GM18511 (cell line): ENCODE measurements at regions not wholly inside any gene's neighbourhood (a gene's known extent, or its start where the extent isn't known, plus 50 kb on each side); places are given as distances from the start of the nearest gene placed in this dataset.

Experiments used
- ATAC-seq: cut with Tn5 transposase; IDR thresholded peaks from one replicate; pipeline ENCODE4 v1.9.1; 2021; ENCODE audit warnings: mild to moderate bottlenecking, moderate library complexity; ENCODE audit not compliant: unreplicated experiment

DNA sequence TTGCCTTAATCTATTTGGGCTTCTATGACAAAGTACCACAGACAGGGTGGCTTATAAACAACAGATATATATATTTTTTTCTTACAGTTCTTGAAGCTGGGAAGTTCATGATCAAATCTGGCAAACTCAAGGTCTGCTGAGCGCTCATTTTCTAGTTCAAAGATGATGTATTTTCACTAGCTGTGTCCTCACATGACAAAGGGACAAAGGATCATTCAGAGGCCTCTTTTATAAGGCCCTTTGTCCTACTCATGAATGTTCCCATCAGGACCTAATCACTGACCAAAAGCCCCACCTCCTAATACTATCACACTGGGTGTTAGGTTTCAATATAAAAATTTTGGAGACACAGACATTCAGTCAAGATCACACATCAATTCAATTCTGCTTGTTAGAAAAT is 2025.2 kb downstream of the PCDH7 start:
- ATAC-seq: no peak

DNA sequence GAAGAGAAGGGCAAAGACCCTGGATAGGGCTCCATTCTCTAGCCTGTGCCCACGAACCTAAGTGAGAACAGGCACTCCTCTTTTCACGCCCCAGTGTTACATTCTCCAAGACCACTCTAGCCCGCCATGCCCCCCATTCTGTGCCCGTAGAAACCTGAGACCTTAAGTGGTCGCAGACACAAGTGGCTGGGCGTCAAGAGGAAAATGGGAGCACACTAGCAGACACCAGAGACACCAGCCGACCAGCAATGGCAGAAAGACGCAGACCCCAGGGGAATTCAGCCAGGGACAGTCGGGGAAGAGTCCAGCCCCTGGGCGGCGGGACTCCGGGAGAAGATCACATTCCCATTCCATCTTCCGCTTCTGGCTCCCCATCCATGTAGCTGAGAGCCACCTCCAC is 2027.9 kb downstream of the PCDH7 start:
- ATAC-seq: no peak

DNA sequence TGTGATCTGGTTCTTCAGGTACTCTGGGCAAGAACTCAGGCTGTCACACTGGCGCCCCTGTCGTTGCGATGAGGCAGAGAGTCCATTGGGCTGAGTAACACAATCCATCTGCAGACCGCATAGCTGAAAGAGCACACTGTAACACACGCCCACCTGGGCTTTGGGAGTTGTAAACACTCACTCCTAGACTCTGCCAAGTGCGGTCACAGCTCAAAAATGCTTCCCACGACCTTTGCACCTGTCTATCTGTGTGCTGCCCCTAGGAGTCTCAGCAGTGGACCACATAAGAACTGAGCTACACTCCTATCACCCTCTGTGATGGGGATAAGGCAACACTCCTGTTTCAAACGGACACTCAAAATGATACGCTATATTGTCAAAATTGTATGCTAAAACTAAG is 2028.3 kb downstream of the PCDH7 start:
- ATAC-seq: no peak

DNA sequence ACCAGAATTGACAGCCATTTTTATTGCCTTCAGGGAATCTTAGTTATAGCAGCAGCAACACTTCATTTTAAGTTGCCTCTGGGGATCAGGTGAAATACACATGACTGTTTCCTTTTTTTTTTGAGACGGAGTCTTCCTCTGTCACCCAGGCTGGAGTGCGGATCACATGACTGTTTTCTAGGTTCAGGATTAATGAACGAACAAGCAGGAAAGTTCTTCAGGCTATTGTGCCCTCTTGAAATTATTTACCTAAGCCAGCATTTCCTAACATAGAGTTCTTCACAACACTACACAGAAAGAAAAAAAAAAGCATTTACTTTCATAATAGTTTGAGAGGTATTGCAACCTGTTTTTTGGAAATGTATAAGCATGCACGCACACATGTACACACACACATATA is 2032.8 kb downstream of the PCDH7 start:
- ATAC-seq: no peak

DNA sequence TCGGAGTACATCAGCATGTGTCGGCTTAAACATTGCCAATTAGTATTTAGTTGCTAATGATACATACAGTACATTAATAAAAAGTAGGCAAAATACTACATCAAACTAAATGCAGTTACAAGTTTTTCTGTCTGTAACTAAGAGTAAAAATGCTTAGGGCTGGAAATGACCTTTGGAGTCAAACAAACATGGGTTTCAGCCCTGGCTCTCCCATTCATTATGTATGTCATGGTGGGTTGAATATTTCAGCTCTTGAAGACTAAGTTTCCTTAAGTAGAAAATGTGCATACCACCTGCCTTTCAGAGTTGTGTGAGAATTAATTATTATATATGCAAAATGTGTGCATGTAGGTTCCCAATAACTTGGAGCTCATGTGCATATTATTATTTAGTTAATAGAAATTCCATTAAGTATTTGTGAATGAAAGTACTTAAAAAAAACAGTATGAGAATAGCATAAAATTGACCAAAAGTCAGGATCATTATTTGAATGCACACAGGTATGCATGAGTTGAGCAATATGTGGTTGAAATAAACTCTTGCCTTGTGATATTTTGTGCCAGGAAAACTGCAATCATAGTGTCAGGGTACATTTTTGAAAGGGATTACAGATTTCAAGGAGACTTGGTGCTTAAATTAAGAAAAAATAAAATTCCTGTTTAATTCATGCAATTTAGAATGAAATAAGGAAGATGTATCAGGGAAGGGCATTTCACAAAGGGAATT is 2048.7 kb downstream of the PCDH7 start:
- ATAC-seq: no peak

DNA sequence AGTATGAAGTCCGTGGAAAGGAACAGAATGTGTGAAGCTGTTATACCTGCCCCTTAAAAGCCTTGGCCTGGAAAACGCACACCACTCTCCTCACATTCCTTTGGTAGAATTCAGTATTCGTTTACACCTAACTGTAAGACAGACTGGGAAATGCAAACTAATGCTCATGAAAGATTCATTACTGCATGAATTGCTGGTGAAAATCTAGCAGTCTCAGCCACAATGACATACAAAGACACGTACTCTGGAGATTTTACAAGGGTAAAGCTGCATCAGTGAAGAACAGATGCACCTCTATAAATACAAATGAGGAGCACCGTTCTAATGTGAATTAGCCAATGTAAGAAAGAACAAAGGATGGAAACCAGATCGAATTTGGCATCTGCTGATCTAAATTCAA is 2051.3 kb downstream of the PCDH7 start:
- ATAC-seq: no peak

DNA sequence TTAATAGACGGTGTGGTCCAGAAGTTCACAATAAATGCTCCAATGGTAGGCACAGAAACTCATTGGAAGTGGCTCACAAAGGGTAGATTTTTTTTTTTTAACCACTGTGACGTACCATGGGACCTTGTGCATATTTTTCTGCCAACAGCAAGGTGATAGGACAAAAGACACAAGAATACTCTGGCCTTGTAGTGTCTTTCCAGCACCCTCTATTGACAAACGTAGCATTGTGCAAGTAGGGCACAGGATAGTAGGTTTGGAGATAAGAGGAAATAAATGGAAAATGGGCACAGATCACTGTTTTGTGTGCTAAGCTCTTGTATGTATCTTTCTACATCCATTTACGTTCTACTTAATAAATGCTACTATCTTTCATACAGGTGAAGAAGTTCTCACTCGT is 2054.9 kb downstream of the PCDH7 start:
- no peak for ATAC-seq

DNA sequence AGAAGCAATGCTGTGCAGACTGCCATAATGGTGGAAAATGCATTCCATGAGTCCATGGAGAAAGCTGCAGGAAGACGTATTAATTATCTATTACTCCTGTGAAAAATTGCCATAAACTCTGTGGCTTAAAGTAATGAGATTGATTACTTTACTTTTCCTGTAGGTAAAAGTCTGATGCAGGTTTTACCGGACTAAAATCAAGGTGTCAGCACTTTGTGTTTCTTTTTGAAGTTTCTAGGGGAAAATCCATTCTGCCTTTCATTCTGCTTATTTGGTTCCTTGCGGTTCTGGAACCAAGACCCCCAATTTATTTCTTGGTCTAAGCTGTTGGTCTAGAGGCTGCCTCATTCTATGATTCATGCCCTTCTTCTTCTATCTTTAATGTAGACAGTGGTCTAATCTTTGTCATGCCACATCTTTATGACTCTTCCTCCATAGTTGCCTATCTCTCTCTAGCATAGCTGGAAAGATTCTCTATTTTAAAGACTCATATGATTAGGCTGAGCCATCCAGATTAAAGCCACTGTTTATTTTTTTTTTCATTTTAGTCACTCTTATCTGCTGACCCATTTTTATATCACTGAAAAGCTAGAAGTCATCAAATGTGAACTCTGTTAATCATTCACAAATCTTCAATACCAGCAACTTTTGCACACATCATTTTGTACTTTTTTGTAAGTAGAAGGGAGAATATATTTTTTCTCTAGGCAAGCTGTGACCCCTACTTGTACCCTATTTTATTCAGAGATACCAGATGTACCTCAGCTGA is 2056.4 kb downstream of the PCDH7 start:
- ATAC-seq: no peak

GRCh38 chr4:32778025-32778424 is 2057.9 kb downstream of the PCDH7 start:
- ATAC-seq: no peak

DNA sequence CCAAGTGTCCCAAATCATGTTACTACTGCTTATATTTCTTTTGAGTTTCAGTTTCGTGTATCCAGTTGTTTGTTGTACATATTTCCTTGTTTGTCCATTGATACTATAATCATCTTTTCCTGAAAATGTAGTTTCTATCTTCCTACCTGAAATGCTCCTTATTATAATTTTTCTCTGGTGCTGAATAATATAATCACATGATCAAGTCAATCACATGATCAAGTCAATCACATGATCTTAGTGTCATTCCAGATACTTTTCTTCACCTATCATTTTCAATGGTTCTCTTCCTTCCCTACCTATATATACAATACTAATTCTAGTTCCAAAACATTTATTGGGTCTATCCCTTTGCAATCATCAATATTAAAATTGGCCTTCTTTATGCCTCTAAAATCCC is 2058.8 kb downstream of the PCDH7 start:
- ATAC-seq: no peak

DNA sequence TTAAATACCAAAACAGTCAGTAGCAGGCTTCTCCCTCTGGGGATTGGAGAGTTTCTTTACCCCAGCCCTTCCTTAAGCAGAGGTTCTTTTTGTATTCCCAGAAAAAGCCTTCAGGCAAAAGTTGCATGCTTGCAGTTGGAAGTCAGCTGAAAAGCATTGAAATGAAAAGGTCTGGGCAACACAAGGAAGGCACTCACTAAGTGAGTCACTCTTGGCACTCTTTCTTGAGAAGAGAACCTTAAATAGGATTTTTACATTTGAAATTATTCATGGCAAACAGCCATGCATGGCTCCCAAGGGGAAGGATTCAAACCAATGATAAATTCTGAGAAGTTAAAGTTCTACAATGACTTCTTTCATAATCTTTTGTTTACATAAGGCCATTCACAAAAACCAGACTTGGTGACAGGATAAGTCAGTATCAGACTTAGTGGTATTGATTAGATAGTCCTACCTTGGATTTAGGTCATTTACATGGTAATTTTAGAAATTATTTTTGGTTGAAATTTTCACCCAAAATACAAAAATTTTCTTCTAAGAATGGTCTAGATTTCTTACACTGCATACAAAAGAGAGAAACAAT is 2068.9 kb downstream of the PCDH7 start:
- no peak for ATAC-seq

GRCh38 chr4:32790803-32791202 is 2070.6 kb downstream of the PCDH7 start:
- ATAC-seq: no peak

GRCh38 chr4:32798471-32799159 is 2078.4 kb downstream of the PCDH7 start:
- no peak for ATAC-seq

DNA sequence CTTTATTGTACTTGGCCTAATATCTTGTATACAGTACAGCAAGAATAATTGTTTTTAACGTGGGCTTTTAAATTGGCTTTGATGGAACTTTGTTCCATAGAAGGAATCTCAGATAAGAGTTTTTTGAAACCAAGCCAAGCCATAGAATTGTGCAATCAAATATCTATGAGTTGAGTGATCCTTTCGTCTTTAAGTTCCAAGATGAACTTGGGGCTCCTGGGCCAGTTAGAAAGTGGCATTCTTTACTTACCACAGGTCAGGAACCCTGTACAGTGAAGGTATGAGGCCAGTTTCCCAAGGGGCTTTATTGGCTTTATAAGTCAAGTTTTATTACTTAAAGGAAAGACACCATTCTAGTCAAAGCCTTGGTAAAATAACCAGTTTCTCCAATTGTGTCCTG is 2104.2 kb downstream of the PCDH7 start:
- ATAC-seq: no peak

DNA sequence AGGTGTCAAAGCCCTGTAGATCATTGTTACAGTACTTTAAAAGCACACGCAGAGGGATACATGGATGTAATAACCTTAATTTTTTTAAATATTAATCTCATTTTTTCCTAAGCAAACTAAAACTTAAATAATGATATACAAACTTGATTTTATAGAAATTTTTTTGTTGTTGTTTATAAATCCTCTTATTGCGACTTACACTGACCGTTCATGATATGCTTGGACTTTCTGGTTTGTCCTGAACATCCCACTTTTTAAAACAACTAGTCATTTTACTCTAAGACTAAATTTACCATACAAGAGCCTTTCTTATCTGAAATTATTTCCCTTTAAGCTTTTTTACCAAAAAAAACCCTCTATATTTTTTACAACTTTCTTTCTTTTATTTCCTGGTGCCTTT is 2106.0 kb downstream of the PCDH7 start:
- no peak for ATAC-seq

- no peak for ATAC-seq
Measured at GRCh38 chr4:32830160-32830559, 2110.0 kb downstream of the PCDH7 start.

- no peak for ATAC-seq
Measured at GRCh38 chr4:32831104-32831503, 2110.9 kb downstream of the PCDH7 start.

DNA sequence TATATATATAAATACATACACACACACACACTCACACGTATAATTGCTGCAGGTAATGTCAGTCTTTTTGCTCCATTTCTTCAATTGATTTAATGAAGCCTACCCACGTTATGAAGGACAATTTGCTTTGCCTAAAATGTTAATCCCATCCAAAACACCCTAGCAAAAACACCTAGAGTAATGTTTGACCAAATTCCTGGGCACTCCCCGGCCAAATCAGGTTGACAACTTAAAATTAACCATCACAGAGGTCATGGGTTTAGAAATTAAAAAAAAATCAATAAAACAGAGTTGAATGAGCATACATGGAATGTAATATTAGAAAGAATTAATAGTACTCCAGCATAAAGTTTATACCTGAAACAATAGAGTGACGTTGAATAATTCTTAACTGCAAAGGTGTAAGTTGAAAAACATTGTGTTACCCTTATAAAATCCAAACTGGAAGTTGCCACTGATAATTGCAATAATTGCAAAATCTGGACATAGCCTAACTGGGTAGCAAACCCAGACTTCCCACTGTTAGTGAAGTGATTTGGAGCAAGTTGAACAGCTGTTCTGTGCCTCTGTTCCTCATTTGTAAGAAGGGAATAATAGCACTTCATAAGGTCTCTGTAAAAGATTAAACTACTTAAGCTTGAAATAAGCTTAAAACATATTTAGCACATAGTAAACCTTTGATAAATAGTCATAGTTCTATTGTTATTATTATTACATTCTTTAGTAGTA is 2120.5 kb downstream of the PCDH7 start:
- ATAC-seq: no peak

- ATAC-seq: no peak
Measured at GRCh38 chr4:32841217-32841616, 2121.0 kb downstream of the PCDH7 start.

- ATAC-seq: no peak
Measured at GRCh38 chr4:32847461-32847860, 2127.3 kb downstream of the PCDH7 start.

DNA sequence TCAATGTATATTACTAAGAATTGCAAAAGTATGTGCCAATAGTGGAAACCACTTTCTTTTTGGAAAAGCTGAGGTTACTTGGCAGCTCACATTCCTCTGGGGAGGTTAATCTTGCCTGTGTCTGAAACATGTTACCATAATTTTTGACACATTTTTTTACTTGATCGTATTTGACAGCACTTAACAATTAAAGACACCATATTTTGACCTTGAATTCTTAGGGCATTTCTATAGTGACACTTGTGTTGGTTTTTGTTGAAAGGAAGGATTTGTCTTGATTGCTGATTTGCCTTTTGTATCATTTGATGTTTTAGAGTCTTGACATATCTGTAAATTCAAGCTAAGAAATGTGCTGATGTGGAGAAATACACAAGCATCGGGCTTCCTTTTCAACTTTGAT is 2135.5 kb downstream of the PCDH7 start:
- no peak for ATAC-seq
